Inferior parietal cortex (tissue), 1 donor: ENCODE measurements at regions not wholly inside any gene's neighbourhood (a gene's known extent, or its start where the extent isn't known, plus 50 kb on each side); places are given as distances from the start of the nearest gene placed in this dataset.
A peak's percentile ranks its signal among the peaks of the same experiment; 100 is the strongest.
"Not testable (repeated sequence)": the region's sequence is repeated elsewhere in the genome, so short reads cannot be mapped to it uniquely, and the experiment has no call there.

Source experiments
- DNase-seq: peaks from one replicate; pipeline ENCODE4 v3.0.0-alpha.2; 2016; ENCODE audit errors: extremely low spot score

- no peak for DNase-seq
Observed at GRCh38 chr6:25157183-25157582, 122.0 kb upstream of the CARMIL1 start.

DNA sequence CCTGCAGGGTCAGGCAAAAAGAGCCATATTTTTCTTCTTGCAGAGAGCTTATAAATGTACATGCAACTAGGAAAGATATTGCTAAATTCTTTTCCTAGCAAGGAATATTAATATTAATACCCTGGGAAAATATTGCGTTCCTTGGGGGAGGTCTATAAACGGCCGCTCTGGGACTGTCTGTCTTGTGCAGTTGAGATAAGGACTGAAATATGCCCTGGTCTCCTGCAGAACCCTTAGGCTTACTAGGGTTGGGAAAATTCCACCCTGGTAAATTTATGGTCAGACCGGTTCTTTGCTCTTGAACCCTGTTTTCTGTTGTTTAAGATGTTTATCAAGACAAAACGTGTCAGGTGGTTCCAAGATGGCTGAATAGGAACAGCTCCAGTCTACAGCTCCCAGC lies 121.3 kb upstream of the CARMIL1 start:
- no peak for DNase-seq

GRCh38 chr6:25160134-25160533 lies 119.0 kb upstream of the CARMIL1 start:
- not testable (repeated sequence) for DNase-seq

DNA sequence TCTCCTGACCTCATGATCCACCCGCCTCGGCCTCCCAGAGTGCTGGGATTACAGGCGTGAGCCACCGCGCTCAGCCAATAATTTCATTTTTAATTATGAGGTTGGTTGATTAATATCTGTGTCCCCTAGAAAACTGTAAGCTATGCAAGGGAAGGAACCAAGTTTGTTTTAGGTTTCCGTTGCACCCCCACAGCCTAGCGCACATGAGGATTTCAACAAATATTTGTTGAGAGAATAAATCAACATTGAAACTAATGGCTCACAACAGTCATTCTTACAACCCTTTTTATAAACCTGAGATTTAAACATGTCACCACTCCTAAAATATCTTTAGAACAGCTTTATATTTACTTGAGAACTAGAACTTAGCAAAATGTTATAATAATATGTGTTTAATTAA lies 114.0 kb upstream of the CARMIL1 start:
- DNase-seq: no peak

DNA sequence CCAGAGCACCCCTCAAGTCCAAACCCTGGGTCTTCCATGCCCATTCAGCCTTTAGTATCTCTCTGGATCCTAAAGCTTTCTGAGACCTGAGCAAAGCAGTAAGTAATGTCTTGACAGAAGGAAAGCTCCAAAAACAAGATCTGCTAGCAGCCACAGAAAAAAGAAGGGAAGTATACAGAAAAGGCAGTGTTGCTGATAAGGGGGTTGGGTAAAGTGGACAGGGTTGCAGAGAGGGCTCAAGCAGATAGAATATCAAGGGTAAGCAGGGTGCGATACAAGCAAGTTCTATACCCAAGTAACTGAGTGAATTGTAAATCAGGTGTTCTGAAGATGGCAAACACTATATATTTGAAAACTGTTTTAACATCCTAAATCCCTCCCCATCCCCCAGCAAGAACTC lies 113.4 kb upstream of the CARMIL1 start:
- no peak for DNase-seq

GRCh38 chr6:25166955-25167748 lies 112.0 kb upstream of the CARMIL1 start:
- DNase-seq: no peak

DNA sequence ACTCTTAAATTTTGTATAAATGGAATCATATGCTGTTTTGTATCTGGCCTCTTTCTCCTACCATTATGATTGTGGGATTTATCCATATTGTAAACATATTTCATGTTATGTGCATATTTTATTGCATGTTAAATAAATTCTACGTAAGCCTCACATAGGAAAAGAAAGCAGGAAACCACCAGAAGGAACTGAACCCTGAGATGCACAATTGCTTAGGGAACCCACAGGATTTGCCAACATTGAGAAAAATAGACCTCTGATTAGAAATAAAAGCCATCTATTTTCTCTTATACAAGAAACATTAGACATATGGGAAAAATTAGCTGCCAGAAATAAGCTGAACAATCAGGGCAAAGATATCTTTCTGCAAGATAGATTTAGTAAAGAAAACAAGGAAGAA lies 111.2 kb upstream of the CARMIL1 start:
- DNase-seq: no peak

DNA sequence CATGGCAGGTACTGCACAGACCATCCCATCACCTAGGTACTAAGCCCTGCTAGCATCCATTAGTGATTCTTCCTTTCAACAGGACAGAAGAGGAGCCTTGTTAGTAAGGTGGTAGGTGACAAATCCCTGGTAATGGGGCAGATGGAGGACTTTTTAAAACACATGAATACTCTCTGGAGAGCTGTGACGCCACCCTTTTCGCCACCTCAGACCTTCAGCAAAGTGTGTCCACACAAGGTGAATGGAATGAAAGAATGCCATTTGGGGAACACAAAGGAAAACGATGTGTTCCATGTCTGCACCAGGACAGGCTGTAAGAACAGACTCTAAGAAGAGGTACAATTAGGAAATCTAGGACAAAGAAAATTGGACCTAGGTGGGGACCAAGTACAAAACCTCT lies 110.5 kb upstream of the CARMIL1 start:
- no peak for DNase-seq

DNA sequence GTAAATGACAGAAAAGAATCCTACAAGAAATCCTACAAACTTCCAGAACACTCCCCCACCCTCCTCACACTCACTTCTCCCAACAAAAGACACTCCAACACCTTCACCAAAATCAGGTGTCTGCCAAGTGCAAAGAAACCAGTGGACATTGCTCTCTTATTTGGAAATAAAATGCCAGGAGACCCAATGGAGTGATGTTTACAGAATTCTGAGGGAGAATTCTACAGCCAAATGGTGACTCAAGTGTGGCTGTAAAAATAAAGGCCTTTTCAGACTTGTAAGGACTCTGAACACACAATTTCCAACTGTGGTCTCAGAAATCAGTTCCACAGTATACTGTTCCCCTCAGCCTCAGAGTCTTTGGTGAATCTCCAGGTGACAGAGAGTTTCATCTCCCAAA lies 109.6 kb upstream of the CARMIL1 start:
- no peak for DNase-seq

DNA sequence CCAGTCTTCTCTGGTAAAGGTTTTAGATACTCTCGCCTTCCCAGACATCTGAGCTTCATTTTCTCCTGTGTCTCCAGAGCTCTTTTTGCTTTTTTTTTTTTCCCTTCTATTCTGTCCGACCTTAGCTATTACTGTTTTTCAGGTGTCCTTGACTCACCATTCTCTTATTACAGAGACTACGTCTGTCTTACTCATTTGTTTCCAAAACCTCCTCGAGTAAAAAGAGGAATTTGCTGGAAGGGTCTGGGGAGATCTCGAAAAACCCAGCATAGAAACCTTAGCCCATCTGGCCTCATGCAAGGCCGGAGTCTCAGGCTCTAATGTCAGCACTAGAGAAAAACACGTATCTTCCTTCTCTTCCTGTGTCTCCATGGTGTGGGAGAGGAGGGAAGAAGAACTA lies 109.2 kb upstream of the CARMIL1 start:
- DNase-seq: no peak

DNA sequence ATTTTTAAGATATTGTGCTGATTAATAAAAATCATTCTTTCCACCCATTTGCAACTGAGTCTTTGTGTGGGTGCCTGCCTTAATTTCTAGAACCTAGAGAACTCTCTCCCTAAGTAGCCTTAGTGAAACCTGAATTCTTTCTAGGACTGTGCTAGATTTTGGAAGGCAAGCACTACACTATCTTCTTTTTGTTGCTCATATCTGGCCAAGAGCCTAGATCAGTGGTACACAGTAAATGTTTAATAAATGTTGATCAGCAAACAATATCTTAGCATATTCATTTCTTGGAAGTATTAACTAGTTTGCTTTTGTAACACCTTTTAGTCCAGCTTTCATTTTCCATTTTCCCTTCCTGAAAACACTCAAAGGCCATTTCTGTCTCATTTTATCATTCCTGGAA lies 108.5 kb upstream of the CARMIL1 start:
- DNase-seq: no peak

DNA sequence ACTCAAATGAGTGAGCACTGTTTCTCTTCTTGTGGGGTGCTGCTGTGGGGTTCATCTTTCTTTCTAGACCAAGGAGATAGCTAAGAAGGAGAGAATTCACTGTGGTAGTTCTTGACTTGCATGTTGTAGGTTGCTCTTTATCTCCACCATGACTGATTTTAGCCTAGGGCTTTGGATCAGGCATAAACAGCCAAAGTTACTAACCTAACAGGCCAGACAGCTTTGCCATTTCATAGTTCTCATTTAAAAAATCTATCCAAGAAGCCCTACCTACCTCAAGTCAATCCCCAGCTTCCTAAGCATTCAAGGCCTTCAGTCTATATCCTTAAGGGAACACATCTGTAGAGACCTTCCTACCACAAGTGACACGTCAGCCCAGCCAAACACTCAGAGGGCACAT lies 107.9 kb upstream of the CARMIL1 start:
- DNase-seq: no peak

- DNase-seq: no peak
Observed at GRCh38 chr6:25172819-25173218, 106.4 kb upstream of the CARMIL1 start.

DNA sequence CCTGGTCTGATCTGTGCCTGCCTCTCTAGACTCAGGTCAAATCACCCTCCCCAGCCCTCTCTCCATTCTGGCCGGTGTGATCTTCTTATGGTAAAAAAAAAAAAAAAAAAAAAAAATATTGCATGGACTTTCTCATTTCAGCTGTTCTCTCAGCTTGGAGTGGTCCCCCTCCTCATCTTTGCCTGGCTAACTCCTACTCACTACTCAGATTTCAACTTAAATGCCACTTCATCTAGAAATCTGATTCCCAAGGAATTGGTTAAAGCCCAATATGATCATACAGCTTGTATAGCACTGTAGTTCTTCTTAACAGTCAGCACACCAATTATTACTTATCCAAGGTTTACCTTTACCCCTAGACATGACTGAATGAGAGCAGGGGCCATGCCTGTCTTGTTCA lies 105.9 kb upstream of the CARMIL1 start:
- no peak for DNase-seq

DNA sequence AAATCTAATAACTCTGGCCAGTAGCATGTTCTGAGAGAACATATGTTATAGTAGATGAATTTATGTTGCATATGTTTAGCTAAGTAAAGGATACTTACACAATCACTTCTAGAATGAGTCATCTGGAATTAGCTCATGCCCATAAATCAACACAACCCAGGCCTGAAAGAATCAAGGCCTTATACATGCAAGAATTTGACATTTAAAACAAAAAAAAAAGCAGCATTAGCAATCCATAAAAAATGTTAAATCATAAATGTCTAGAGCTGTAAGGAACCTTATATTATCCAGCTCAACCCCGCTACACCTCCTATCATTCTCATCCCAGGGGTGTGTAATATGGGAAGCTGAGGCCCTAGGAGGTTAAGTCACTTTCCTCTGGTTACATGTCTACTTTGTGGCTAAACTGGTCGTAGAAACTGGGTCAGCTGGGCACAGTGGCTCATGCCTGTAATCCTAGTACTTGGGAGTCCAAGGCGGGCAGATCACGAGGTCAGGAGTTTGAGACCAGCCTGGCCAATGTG lies 105.2 kb upstream of the CARMIL1 start:
- peak; percentile 19 for DNase-seq

GRCh38 chr6:25174678-25175077 lies 104.5 kb upstream of the CARMIL1 start:
- no peak for DNase-seq

DNA sequence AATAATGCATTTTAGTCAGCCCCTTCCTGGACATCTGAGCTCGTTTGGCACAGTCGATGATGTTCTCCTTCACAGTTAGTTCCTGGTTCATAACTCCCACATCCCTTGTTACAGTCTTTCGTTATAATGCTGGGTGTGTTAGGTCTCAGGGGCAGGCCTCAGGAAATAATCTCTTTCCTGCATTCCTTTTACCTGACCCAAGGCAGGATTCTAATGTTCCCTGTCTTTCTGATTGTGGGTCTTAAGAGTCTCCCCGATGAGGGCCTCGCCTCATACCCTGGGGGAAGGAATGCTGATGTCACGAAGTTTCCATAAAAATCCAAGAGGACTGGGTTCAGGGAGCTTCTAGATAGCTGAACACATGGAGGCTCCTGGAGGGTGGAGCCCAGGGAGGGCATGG lies 104.0 kb upstream of the CARMIL1 start:
- no peak for DNase-seq

- no peak for DNase-seq
Observed at GRCh38 chr6:25175681-25176080, 103.5 kb upstream of the CARMIL1 start.

DNA sequence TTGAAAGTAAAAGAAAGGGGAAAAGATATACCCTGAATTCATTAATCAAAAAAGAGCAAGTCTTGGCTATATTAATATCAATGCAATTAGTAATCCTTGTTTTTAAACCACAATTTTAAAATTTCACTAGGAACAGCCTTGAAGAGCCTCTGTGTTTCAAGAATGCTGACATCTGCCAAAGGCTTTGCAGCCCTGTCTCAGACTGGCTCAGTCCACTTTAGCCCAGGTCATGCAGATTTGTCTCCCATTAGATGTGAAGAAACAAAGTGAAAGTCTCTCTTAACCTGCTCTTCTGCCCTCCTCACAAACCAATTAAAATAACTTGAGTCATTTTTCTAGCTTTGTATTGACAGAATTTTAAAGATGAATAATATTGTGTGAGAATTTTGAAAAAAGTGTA lies 102.7 kb upstream of the CARMIL1 start:
- DNase-seq: no peak

- no peak for DNase-seq
Observed at GRCh38 chr6:25177500-25178028, 101.6 kb upstream of the CARMIL1 start.

DNA sequence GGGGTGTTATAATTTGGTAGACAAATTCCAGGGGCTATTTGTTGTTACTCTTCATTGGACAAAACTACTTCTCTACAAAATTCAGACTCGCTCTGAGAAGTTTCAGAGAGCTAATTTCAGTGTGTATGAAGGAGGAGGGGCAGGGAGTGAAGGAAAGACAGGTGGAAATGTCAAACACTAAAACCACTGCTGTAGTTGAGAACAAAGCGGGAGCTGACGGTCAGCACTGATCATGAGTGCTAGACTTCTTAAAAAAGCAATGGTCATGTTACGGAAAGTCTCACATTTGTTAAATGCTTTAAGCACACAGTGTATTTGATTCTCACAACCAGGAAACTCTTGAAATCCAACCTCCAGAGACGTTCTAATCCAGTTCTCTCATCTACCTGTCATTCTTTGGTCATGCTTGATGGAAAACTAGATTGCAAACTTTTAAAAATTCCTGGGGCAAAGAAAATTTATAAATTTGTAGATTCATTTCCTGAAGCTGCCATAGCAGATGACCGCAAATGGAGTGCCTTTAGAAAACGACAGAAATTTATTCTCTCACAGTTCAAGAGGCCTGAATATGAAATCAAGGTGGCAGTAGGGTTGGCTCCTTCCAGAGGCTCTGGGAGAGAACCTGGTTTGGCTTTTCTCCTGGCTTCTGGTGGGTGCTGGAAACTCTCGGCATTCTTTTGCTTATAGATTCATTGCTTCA lies 100.7 kb upstream of the CARMIL1 start:
- no peak for DNase-seq

GRCh38 chr6:25179051-25179778 lies 100.0 kb upstream of the CARMIL1 start:
- DNase-seq: no peak
